CD1c-positive myeloid dendritic cell (primary cell): ENCODE measurements at regions not wholly inside any gene's neighbourhood (a gene's known extent, or its start where the extent isn't known, plus 50 kb on each side); places are given as distances from the start of the nearest gene placed in this dataset.
"Not testable (repeated sequence)": the region's sequence is repeated elsewhere in the genome, so short reads cannot be mapped to it uniquely, and the experiment has no call there.

Experiments
- DNase-seq: peaks from one replicate; pipeline ENCODE4 v3.0.0-alpha.2; 2016; ENCODE audit errors: extremely low spot score

DNA sequence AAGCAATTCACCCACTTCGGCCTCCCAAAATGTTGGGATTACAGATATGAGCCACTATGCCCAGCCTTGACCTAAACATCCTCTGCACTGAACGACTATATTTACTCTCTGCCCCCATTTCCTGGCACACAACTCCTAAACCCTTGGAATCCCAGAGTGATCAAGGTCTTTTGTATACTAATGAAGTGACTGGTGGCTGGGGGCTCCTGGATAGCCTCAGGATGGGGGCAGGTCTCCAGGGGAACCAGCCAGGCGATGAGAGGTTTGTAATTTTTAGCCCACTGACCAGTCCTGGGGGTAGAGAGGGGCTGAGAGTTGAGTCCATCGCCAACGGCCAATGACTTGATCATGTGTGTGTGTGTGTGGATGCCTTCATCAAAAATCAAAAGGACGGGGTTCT, 71.1 kb downstream of the FAM50B start:
- no peak for DNase-seq

- no peak for DNase-seq
Observed at GRCh38 chr6:3921663-3922062, 72.5 kb downstream of the FAM50B start.

DNA sequence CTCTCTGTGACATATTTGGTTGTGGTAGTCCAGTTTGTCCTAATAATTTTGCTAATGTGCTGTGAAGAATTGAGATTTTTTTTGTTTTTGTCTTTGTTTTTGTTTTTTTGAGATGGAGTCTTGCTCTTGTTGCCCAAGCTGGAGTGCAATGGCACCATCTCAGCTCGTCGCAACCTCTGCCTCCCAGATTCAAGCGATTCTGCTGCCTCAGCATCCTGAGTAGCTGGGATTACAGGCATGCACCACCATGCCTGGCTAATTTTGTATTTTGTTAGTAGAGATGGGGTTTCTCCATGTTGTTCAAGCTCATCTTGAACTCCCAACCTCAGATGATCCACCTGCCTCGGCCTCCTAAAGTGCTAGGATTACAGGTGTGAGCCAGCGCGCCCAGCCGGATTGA, 73.4 kb downstream of the FAM50B start:
- not testable (repeated sequence) for DNase-seq

- not testable (repeated sequence) for DNase-seq
Observed at GRCh38 chr6:3925223-3926149, 76.3 kb downstream of the FAM50B start.

GRCh38 chr6:3926150-3926482, 76.9 kb downstream of the FAM50B start:
- no peak for DNase-seq

DNA sequence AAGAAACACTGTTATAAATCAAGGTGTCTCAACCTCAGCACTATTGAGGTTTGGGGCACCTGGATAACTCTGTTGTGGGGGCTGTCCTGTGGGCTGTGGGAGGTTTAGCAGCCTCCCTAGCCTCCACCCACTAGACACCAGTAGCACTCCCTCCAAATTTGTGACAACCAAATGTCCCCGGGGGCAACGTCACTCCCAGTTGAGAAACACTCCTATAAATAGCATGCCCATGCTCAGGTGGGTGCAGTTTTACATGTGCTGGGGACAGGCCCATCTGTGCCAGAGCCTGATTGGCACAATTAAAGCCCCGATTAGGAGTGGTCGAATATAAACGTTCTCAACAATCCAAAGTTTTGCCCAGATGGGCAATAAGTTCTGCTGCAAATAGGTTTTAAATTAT, 78.9 kb downstream of the FAM50B start:
- no peak for DNase-seq

DNA sequence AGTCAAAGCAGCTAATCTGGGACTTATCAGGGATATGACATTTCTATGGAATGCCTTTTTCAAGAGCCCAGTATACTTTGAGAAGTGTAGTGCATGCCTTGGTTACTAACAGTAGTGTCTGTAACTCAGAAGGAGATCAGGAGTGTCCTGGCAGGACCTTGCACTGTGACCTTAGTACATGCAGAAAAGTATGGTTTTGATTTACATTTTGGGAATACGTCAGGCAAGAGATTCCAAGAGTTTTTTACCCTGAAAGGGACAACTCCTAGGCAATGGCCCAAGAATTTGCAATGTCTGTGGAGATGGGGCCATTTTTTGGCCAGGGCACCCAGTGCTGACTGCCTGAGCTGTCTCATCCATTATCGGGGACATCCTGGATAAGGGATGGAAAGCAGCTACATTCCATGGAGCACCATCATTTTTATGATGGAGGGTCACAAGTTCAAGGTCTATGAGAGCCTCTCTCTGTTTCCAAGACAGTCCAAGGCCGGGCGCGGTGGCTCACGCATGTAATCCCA, 80.2 kb downstream of the FAM50B start:
- DNase-seq: no peak

DNA sequence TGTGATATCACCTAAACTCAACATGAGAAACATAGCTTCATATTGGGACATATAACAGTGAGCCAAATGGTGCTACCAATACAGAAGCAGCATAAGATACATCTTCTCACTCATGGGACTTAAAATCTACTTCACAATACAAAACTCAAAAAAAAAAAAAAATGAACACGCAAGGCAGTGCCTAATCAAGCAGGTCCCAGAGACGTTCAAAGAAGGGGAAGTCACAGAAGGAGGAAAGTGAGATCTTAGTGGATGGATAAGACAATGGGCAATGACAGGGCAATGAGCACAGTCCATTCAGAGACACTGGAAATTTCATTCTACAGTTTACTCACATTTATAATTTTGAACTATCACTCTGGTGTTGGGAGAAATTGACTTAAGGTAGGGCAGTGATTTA, 88.3 kb downstream of the FAM50B start:
- DNase-seq: no peak

DNA sequence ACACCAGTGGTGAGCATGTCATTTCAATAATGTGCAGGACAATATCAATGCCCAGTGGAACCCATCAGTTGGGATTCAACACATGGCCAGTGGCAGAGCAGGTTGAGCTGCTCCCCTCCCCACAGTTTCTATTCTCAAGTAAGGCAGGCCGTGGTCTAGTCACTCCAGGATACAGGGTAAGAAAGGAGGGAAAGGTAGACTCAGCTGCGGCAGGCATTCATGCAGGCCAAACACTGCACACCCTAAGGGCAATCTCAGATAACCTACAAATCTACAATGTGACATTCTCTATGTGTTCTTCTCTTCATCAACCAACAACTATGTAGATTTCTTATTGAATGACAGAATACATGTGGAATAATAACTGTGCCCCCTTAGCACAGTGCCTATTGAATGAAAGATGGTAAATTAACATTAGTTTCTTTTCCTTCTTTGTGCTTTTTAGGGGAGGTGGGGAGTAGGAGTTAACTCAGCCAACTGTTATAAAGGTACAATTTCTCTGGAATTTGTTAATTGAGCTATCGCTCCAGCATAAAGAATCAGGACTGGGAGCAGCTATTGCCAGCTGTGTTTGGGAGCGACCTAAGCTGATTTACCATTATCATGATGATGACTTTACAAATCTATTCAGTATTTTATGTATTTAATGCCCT, 89.7 kb downstream of the FAM50B start:
- no peak for DNase-seq

- no peak for DNase-seq
Observed at GRCh38 chr6:3939368-3939958, 90.3 kb downstream of the FAM50B start.

- DNase-seq: no peak
Observed at GRCh38 chr6:3939964-3940363, 90.8 kb downstream of the FAM50B start.

GRCh38 chr6:3940703-3941102, 91.5 kb downstream of the FAM50B start:
- no peak for DNase-seq

GRCh38 chr6:3943331-3943765, 94.2 kb downstream of the FAM50B start:
- no peak for DNase-seq

DNA sequence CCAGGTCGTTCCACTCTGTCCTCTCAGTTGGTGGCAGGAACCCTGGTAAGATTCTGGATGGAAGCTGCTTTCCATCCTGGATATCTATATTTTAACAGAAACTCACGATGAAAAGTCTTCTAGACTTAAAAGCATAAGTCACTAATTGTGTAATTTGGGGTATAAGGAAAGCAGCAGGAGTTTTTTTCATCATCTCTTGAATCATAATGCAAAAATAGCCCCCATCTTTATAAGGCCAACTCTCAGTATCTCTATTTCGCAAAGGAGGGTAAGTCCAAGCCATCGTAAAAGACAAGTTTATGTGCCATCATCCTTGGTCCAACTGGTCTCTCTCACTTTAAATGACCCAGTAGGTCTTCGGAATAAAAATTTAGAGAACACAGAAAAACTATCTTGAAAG, 95.1 kb downstream of the FAM50B start:
- no peak for DNase-seq

- no peak for DNase-seq
Observed at GRCh38 chr6:3946778-3947177, 97.6 kb downstream of the FAM50B start.

- no peak for DNase-seq
Observed at GRCh38 chr6:3948866-3949265, 99.7 kb downstream of the FAM50B start.

- no peak for DNase-seq
Observed at GRCh38 chr6:3949521-3949920, 100.3 kb downstream of the FAM50B start.

DNA sequence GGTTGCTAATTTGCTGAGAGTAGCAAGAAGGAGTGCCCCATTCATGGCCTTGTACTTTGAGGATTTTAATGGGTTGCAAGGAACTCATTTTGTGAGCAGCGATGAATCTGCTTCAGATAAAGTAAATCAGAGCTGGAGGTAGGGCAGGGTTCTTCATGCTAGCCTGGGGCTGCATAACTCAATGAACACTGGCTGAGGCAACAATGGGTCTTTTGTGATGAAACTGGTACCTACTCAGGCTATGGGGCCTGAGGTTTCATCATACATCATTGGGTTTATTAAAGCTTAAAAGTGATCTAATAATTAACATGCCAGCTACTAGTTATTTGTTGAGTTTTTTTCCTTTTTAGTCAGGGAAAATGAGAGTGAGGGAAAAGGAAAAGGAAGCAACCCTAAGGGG, 106.9 kb downstream of the FAM50B start:
- no peak for DNase-seq

DNA sequence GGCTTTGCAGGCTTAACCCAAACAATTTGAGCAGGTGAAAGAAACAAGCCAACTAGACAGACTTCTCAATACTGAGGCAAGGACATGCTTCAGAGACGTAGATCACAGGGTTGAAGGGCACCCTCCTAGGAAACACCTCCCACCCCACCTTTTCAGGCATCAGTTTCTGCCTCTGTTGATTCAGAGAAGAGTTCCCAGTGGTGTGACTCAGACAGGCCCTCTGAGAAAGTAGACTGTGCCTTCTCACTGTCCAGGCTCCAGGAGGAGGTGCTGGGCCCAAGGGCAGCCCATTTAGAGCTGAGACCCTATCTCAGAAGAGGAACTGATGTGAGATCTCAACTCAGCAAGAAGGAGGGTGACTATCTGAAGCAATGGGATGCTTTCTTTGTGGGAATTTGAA, 108.1 kb downstream of the FAM50B start:
- no peak for DNase-seq

DNA sequence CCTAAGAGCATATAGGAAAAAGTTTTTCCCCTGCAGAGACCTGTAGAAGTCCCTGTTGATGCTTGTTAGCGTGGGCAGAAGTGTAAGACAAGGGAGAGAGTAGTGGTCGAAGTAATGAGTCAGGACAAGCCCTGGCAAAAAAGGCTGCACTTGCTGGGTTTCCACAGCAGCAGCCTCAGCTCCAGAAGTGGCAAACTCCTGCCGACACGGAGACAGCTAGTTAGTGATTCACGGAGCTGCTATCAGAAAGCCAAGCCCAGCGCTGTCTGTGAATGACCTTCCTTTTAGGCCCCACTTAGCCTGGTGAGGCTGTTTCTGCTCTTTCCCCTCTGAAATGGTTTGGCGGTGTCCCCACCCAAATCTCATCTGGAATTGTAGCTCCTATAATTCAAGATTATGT, 109.1 kb downstream of the FAM50B start:
- DNase-seq: no peak

- DNase-seq: no peak
Observed at GRCh38 chr6:3959385-3959784, 110.2 kb downstream of the FAM50B start.

DNA sequence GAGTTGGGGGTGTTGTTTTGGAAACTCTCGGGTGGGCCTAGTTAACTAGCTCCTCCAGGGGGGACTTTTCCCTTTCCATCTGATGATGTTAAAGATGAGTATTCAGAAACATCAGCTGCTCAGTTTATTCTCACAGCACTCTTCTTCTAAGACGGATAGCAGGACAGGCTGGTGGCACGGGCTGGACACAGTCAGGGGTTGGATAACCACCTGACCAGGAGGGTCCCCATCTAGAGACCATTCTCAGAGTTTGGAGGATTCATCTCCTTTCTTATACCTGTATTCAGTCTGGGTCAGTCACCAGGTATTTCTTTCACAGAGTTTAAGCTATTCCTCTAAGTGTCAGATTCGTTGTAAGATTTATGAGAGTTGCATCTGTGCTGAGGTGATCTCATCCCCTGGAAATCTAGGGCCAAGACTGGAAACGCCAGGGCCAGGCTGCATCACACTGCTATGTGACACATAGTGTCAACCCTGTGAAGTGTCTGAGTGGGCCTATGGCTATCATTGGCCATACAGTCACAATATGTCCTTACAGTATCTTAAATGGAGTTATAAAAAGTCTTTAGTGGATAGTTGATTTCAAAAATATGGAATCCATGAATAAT, 111.7 kb downstream of the FAM50B start:
- DNase-seq: no peak
